Ovary (tissue), 7 donors: ENCODE measurements at regions not wholly inside any gene's neighbourhood (a gene's known extent, or its start where the extent isn't known, plus 50 kb on each side); places are given as distances from the start of the nearest gene placed in this dataset.

ENCODE experiments used
- DNase-seq, 5 donors: peaks; one replicate each; pipeline ENCODE4 v3.0.0-alpha.2; 2019 to 2020
- H3K27ac ChIP-seq, 2 donors: fragments of 200-600 bp; one replicate each; pipeline versions ENCODE4 v1.5.1 to v1.8.0; 2019 to 2022
- H3K27me3 ChIP-seq: fragments of 200-600 bp; one replicate; pipeline ENCODE4 v1.8.0; 2022
- H3K36me3 ChIP-seq: fragments of 200-600 bp; sonication (generic); one replicate; pipeline ENCODE4 v1.5.1; 2019
- H3K4me1 ChIP-seq: one replicate; pipeline ENCODE4 v1.8.1; 2013; ENCODE audit warnings: mild to moderate bottlenecking, moderate library complexity; ENCODE audit not compliant: insufficient read depth
- H3K4me3 ChIP-seq: fragments of 200-600 bp; sonication (generic); one replicate; pipeline ENCODE4 v1.5.1; 2017
- H3K9me3 ChIP-seq, 2 donors: fragments of 200-600 bp in 1 of 2; sonication (generic) in 1 of 2; one replicate each; pipeline versions ENCODE4 v1.5.1 to v1.8.1; 2013 to 2019; ENCODE audit warnings: mild to moderate bottlenecking in 1 of 2, moderate library complexity in 1 of 2
- EP300 ChIP-seq: sonication (generic); formaldehyde crosslinking; IDR thresholded peaks from one replicate; pipeline ENCODE4 v1.6.1; 2017; ENCODE audit warnings: antibody characterized with exemption
- POLR2A ChIP-seq: fragments of 450-650 bp; IDR thresholded peaks from one replicate; pipeline ENCODE4 v1.6.1; 2017; ENCODE audit warnings: antibody characterized with exemption, mild to moderate bottlenecking, moderate library complexity
- WGBS, 3 donors: extraction: QIAGEN DNeasy Blood & Tissue Kit in 1 of 3; methylation state at CpG; one replicate each; pipeline versions ENCODE4 v1.1.5 to v1.1.7; 2013 to 2017; 5-methylcytosine and 5-hydroxymethylcytosine counted together
- intact Hi-C, 4 donors: fragments of 100-400 bp; cut with DNase I; formaldehyde crosslinking; loops; one replicate each; pipeline versions ENCODE4 v1.11.0 to v1.15.1; 2022 to 2023
- TF ChIP-seq, protein P1 (sequence below), 3 donors: fragments of 450-650 bp in 2 of 3; fragments of 200-600 bp in 1 of 3; IDR thresholded peaks; one replicate each; pipeline versions ENCODE4 v1.5.1 to v1.8.0; 2016 to 2022; ENCODE audit warnings: antibody characterized with exemption in 3 of 3, mild to moderate bottlenecking in 1 of 3
- donor health status: DM: no; HTN: no; CAD: no; lungs with moderate emphysema.
- donor health status: DM: no; HTN: no; CAD: no.
- donor health status: Bipolar disorder and iron deficiency.
- donor health status: DM: no; HTN: no; CAD: no.
- donor health status: DM: yes; HTN: yes; CAD: no.

GRCh38 chr13:47796816-47797215 lies 204.3 kb downstream of the SUCLA2 start:
- intact Hi-C loops = no loop called here
- H3K27ac ChIP-seq = no peak overlapping the region
- no peak for DNase-seq

GRCh38 chr13:47794963-47795362 lies 206.1 kb downstream of the SUCLA2 start:
- intact Hi-C loops = no loop called here
- 64 to 68% (median 66%) methylated on average over 2 of the region's 2 CpGs for WGBS, 3 donors

More at GRCh38 chr13:47796816-47797215, 204.3 kb downstream of the SUCLA2 start:
- Histone ChIP-seq H3K4me1 (no peaks in the 10 kb centered on the region), H3K27me3 (no peaks in the 10 kb centered on the region), H3K9me3 (no peaks in the 10 kb centered on the region), H3K36me3 (no peaks in the 10 kb centered on the region), H3K4me3 (no peak overlapping the region)
- WGBS, 3 donors = 76 to 79% (median 77%) methylated on average over 10 of the region's 10 CpGs
- no peak for TF ChIP-seq EP300
- TF ChIP-seq POLR2A = no peak
- TF ChIP-seq, protein P1, sequence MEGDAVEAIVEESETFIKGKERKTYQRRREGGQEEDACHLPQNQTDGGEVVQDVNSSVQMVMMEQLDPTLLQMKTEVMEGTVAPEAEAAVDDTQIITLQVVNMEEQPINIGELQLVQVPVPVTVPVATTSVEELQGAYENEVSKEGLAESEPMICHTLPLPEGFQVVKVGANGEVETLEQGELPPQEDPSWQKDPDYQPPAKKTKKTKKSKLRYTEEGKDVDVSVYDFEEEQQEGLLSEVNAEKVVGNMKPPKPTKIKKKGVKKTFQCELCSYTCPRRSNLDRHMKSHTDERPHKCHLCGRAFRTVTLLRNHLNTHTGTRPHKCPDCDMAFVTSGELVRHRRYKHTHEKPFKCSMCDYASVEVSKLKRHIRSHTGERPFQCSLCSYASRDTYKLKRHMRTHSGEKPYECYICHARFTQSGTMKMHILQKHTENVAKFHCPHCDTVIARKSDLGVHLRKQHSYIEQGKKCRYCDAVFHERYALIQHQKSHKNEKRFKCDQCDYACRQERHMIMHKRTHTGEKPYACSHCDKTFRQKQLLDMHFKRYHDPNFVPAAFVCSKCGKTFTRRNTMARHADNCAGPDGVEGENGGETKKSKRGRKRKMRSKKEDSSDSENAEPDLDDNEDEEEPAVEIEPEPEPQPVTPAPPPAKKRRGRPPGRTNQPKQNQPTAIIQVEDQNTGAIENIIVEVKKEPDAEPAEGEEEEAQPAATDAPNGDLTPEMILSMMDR (IDR thresholded peaks at IDR 0.05) = no peak

DNA sequence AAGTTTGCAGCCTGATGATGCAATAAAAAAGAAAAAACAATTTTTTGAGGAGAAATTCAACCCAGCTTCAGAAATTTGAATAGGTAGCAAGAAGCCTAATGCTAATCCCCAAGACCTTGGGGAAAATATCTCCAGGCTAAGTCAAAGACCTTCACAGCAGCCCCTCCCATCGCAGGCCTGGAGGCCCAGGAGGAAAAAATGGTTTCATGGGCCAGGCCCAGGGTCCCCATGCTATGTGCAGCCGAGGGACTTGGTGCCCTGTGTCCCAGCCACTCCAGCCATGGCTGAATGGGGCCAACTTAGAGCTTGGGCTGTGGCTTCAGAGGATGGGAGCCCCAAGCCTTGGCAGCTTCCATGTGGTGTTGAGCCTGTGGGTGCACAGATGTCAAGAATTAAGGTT lies 210.3 kb downstream of the SUCLA2 start:
- intact Hi-C loops = no loop called here
- Histone ChIP-seq H3K27me3 (no peaks in the 10 kb centered on the region), H3K27ac (no peak overlapping the region), H3K4me3 (no peak overlapping the region), H3K36me3 (no peaks in the 10 kb centered on the region), H3K4me1 (no peaks in the 10 kb centered on the region), H3K9me3 (peaks cover 0 to 6% of the 10 kb centered on the region in 2 donors)
- no peak for TF ChIP-seq EP300
- TF ChIP-seq, protein P1 (IDR thresholded peaks at IDR 0.05) = no peak
- no peak for TF ChIP-seq POLR2A
- DNase-seq = no peak
- WGBS, 3 donors = 61 to 69% (median 66%) methylated on average over 2 of the region's 2 CpGs

More at GRCh38 chr13:47794963-47795362, 206.1 kb downstream of the SUCLA2 start:
- Histone ChIP-seq H3K27ac (no peak overlapping the region), H3K4me1 (no peaks in the 10 kb centered on the region), H3K4me3 (no peak overlapping the region), H3K36me3 (no peaks in the 10 kb centered on the region), H3K9me3 (peaks cover 0 to 6% of the 10 kb centered on the region in 2 donors), H3K27me3 (no peaks in the 10 kb centered on the region)
- TF ChIP-seq EP300 (no peak), POLR2A (no peak)
- TF ChIP-seq, protein P1 (IDR thresholded peaks at IDR 0.05) = no peak
- DNase-seq = no peak

- DNase-seq = no peak
- no peak overlapping the region for H3K4me3 ChIP-seq
These were observed 212.2 kb downstream of the SUCLA2 start for GRCh38 chr13:47788844-47789243.

More at GRCh38 chr13:47788844-47789243, 212.2 kb downstream of the SUCLA2 start:
- Histone ChIP-seq H3K4me1 (no peaks in the 10 kb centered on the region), H3K27me3 (no peaks in the 10 kb centered on the region), H3K9me3 (peaks cover 0 to 6% of the 10 kb centered on the region in 2 donors), H3K36me3 (no peaks in the 10 kb centered on the region), H3K27ac (no peak overlapping the region)
- intact Hi-C loops = no loop called here
- TF ChIP-seq EP300 (no peak), POLR2A (no peak)
- TF ChIP-seq, protein P1 (IDR thresholded peaks at IDR 0.05) = no peak
